Epithelial cell of proximal tubule (primary cell): ENCODE measurements at regions not wholly inside any gene's neighbourhood (a gene's known extent, or its start where the extent isn't known, plus 50 kb on each side); places are given as distances from the start of the nearest gene placed in this dataset.

Experiments used
- DNase-seq: peaks from one replicate; pipeline ENCODE4 v3.0.0-alpha.2; 2011; ENCODE audit warnings: low read depth
- H3K4me3 ChIP-seq: 2 replicates; pipeline ENCODE4 v1.5.1; 2011; ENCODE audit warnings: low read depth, mild to moderate bottlenecking, low read length
- TF ChIP-seq, protein P1 (sequence below): conservative IDR thresholded peaks from 2 replicates; pipeline ENCODE4 v1.5.1; 2012; ENCODE audit warnings: low read depth, mild to moderate bottlenecking, low read length

GRCh38 chrX:45447331-45447730 lies 246.7 kb upstream of the DIPK2B start:
- TF ChIP-seq, protein P1, sequence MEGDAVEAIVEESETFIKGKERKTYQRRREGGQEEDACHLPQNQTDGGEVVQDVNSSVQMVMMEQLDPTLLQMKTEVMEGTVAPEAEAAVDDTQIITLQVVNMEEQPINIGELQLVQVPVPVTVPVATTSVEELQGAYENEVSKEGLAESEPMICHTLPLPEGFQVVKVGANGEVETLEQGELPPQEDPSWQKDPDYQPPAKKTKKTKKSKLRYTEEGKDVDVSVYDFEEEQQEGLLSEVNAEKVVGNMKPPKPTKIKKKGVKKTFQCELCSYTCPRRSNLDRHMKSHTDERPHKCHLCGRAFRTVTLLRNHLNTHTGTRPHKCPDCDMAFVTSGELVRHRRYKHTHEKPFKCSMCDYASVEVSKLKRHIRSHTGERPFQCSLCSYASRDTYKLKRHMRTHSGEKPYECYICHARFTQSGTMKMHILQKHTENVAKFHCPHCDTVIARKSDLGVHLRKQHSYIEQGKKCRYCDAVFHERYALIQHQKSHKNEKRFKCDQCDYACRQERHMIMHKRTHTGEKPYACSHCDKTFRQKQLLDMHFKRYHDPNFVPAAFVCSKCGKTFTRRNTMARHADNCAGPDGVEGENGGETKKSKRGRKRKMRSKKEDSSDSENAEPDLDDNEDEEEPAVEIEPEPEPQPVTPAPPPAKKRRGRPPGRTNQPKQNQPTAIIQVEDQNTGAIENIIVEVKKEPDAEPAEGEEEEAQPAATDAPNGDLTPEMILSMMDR, result no peak
- no peak for DNase-seq
- no peak overlapping the region for H3K4me3 ChIP-seq

GRCh38 chrX:45445745-45446412 lies 245.2 kb upstream of the DIPK2B start:
- H3K4me3 ChIP-seq, result no peak overlapping the region
- peak; percentile 80 for DNase-seq
- TF ChIP-seq, protein P1, result no peak

GRCh38 chrX:45437186-45437585 lies 236.5 kb upstream of the DIPK2B start:
- H3K4me3 ChIP-seq, result no peak overlapping the region
- DNase-seq, result no peak
- TF ChIP-seq, protein P1, result no peak

DNA sequence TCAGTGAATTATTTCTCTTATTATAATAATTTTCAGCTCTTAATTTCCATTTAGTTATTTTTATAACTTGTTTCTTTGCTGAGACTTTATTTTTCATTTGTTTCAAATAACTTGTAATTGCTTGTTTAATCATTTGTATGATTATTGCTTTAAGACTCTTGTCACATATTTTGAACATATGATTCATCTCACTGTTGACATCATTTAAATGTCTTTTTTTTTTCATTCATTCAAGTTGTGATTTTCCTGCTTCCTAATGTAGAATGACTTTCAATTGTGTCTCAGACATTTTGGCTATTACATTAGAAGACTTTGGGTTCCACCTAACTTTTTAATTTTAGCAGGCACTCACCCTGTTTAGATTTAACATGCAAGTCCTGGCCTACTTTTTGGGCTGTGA lies 234.8 kb upstream of the DIPK2B start:
- DNase-seq, result no peak
- H3K4me3 ChIP-seq, result no peak overlapping the region

GRCh38 chrX:45434231-45434630 lies 233.6 kb upstream of the DIPK2B start:
- TF ChIP-seq, protein P1, result no peak
- no peak overlapping the region for H3K4me3 ChIP-seq
- DNase-seq, result no peak

More for the DNA sequence above, 234.8 kb upstream of the DIPK2B start:
- TF ChIP-seq, protein P1, result no peak

DNA sequence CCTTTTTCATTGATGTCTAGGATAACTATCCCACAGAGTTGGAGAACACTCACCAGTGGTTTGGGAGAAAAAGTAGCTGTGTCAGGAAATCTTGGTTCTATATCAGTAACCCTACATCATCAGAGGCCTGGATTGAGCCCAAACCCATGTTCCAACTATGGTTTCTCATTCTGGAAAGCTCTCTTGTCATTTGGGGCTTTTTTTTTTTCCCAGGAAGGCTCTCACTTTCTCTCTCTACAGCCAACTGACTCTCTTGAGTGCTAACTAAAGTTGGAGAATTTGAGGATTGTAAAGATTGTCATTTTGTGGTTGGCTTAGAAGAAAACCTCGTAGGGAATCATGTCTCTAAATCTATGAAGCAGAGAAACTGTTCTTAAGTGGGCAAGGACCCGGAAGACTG lies 228.2 kb upstream of the DIPK2B start:
- DNase-seq, result no peak
- TF ChIP-seq, protein P1, result no peak
- H3K4me3 ChIP-seq, result no peak overlapping the region

DNA sequence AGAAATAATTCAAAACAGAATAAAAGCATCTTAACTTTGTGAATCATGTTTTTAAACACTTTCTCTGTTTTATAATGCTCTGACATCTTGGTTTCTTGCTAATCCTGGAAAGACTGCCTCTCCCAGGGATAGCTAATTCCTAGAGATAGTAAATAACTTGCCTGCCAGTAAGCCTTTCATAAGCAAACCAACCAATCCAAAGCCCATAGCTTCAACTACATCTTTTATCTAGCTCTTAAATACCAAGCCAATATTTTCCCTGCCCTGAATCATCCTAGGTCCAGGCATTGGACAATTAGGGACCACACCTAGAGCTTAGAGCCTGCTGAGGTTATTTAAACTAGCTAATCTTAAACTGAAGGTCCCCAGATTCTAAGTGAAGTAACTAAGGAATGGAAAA lies 223.7 kb upstream of the DIPK2B start:
- DNase-seq, result no peak

More for the DNA sequence above, 223.7 kb upstream of the DIPK2B start:
- no peak overlapping the region for H3K4me3 ChIP-seq
- TF ChIP-seq, protein P1, result no peak
